ENCODE measurements at regions not wholly inside any gene's neighbourhood (a gene's known extent, or its start where the extent isn't known, plus 50 kb on each side); places are given as distances from the start of the nearest gene placed in this dataset.

- TF ChIP-seq CTCF (conservative IDR thresholded peaks at IDR 0.05): no peak
- TF ChIP-seq ZFX (IDR thresholded peaks at IDR 0.05): no peak
Observed at GRCh38 chr1:91099746-91100621, 78.1 kb upstream of the ZNF644 start.
